H1 (cell line): ENCODE measurements at regions not wholly inside any gene's neighbourhood (a gene's known extent, or its start where the extent isn't known, plus 50 kb on each side); places are given as distances from the start of the nearest gene placed in this dataset.

Experiments used
- ASH2L ChIP-seq: fragments of 200-600, 300-600 bp; sonication (generic); IDR thresholded peaks from one replicate; pipeline ENCODE4 v1.7.1; 2017; ENCODE audit warnings: low read length
- BRCA1 ChIP-seq: IDR thresholded peaks from 2 replicates; pipeline ENCODE4 v1.6.1; 2012; ENCODE audit warnings: low read depth, low read length, improper control_type of control experiment
- CHD2 ChIP-seq: IDR thresholded peaks from 2 replicates; pipeline ENCODE4 v1.6.1; 2012; ENCODE audit warnings: low read length, improper control_type of control experiment
- EP300 ChIP-seq, 2 experiments: IDR thresholded peaks; 1 replicate in 1 of 2; 2 replicates in 1 of 2; pipeline ENCODE4 v1.6.1; 2011 to 2012; ENCODE audit warnings: low read depth in 2 of 2, low read length in 2 of 2, mild to moderate bottlenecking in 2 of 2, borderline replicate concordance in 1 of 2, inconsistent platforms in 1 of 2, moderate library complexity in 1 of 2
- KDM1A ChIP-seq: fragments of 200-600, 300-600 bp; sonication (generic); IDR thresholded peaks from 2 replicates; pipeline ENCODE4 v1.7.1; 2016; ENCODE audit warnings: mild to moderate bottlenecking, low read length, borderline replicate concordance
- NANOG ChIP-seq: IDR thresholded peaks from 2 replicates; pipeline ENCODE4 v1.6.1; 2011; ENCODE audit warnings: low read length, low read depth, mild to moderate bottlenecking, inconsistent platforms; ENCODE audit not compliant: insufficient read depth, poor library complexity, severe bottlenecking
- RBBP5 ChIP-seq: IDR thresholded peaks from 2 replicates; pipeline ENCODE4 v1.7.1; 2012; ENCODE audit warnings: low read depth, mild to moderate bottlenecking, inconsistent platforms, low read length, moderate library complexity, borderline replicate concordance
- SRF ChIP-seq: IDR thresholded peaks from 2 replicates; pipeline ENCODE4 v1.6.1; 2011; ENCODE audit warnings: mild to moderate bottlenecking, low read depth, low read length, moderate library complexity
- TF ChIP-seq, protein P1 (sequence below): fragments of 300-600 bp; sonication (generic); IDR thresholded peaks from 2 replicates; pipeline ENCODE4 v1.7.1; 2012; ENCODE audit warnings: low read length, moderate library complexity, mild to moderate bottlenecking, inconsistent platforms; ENCODE audit not compliant: insufficient replicate concordance
- TF ChIP-seq, protein P2 (sequence below): IDR thresholded peaks from 2 replicates; pipeline ENCODE4 v1.6.1; 2011; ENCODE audit warnings: low read depth, mild to moderate bottlenecking, low read length; ENCODE audit not compliant: insufficient read depth

DNA sequence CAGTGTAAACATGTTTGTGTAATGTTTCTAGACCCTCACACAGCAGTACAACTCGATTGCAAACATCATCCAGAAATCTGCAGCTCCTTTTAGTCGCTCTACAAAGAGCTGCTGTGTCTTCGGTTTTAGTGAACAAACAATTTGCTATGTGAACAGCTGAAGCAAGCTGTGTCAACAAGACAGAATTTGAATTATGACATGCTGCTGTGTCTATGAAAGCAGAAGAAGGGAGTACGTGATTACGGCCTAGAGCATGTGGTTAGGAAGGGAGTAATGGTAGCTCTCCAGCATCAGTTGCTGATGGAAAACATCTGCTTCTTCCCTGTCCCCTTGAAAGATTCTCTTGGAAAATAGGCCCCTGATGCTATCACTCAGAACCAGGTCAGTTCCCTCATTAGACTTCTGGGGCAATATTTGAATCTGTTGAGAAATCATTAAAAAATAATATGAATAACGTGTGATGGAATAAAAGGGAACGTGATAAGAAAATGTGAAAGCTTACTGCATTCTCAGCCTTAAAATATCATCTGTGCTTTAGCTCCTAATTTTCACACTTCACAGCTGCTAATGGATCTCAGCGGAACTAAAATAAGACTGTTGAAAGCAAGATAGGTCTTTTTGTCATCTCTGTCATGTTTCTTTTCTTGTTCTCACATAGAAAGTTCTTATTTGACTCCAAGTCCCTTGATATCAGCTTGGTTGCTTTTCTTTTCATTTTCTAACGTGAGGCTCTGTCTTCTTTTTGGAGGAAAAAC, 891.5 kb downstream of the ROBO2 start (continued):
- TF ChIP-seq, protein P1, sequence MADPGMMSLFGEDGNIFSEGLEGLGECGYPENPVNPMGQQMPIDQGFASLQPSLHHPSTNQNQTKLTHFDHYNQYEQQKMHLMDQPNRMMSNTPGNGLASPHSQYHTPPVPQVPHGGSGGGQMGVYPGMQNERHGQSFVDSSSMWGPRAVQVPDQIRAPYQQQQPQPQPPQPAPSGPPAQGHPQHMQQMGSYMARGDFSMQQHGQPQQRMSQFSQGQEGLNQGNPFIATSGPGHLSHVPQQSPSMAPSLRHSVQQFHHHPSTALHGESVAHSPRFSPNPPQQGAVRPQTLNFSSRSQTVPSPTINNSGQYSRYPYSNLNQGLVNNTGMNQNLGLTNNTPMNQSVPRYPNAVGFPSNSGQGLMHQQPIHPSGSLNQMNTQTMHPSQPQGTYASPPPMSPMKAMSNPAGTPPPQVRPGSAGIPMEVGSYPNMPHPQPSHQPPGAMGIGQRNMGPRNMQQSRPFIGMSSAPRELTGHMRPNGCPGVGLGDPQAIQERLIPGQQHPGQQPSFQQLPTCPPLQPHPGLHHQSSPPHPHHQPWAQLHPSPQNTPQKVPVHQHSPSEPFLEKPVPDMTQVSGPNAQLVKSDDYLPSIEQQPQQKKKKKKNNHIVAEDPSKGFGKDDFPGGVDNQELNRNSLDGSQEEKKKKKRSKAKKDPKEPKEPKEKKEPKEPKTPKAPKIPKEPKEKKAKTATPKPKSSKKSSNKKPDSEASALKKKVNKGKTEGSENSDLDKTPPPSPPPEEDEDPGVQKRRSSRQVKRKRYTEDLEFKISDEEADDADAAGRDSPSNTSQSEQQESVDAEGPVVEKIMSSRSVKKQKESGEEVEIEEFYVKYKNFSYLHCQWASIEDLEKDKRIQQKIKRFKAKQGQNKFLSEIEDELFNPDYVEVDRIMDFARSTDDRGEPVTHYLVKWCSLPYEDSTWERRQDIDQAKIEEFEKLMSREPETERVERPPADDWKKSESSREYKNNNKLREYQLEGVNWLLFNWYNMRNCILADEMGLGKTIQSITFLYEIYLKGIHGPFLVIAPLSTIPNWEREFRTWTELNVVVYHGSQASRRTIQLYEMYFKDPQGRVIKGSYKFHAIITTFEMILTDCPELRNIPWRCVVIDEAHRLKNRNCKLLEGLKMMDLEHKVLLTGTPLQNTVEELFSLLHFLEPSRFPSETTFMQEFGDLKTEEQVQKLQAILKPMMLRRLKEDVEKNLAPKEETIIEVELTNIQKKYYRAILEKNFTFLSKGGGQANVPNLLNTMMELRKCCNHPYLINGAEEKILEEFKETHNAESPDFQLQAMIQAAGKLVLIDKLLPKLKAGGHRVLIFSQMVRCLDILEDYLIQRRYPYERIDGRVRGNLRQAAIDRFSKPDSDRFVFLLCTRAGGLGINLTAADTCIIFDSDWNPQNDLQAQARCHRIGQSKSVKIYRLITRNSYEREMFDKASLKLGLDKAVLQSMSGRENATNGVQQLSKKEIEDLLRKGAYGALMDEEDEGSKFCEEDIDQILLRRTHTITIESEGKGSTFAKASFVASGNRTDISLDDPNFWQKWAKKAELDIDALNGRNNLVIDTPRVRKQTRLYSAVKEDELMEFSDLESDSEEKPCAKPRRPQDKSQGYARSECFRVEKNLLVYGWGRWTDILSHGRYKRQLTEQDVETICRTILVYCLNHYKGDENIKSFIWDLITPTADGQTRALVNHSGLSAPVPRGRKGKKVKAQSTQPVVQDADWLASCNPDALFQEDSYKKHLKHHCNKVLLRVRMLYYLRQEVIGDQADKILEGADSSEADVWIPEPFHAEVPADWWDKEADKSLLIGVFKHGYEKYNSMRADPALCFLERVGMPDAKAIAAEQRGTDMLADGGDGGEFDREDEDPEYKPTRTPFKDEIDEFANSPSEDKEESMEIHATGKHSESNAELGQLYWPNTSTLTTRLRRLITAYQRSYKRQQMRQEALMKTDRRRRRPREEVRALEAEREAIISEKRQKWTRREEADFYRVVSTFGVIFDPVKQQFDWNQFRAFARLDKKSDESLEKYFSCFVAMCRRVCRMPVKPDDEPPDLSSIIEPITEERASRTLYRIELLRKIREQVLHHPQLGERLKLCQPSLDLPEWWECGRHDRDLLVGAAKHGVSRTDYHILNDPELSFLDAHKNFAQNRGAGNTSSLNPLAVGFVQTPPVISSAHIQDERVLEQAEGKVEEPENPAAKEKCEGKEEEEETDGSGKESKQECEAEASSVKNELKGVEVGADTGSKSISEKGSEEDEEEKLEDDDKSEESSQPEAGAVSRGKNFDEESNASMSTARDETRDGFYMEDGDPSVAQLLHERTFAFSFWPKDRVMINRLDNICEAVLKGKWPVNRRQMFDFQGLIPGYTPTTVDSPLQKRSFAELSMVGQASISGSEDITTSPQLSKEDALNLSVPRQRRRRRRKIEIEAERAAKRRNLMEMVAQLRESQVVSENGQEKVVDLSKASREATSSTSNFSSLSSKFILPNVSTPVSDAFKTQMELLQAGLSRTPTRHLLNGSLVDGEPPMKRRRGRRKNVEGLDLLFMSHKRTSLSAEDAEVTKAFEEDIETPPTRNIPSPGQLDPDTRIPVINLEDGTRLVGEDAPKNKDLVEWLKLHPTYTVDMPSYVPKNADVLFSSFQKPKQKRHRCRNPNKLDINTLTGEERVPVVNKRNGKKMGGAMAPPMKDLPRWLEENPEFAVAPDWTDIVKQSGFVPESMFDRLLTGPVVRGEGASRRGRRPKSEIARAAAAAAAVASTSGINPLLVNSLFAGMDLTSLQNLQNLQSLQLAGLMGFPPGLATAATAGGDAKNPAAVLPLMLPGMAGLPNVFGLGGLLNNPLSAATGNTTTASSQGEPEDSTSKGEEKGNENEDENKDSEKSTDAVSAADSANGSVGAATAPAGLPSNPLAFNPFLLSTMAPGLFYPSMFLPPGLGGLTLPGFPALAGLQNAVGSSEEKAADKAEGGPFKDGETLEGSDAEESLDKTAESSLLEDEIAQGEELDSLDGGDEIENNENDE: no peak
- TF ChIP-seq, protein P2, sequence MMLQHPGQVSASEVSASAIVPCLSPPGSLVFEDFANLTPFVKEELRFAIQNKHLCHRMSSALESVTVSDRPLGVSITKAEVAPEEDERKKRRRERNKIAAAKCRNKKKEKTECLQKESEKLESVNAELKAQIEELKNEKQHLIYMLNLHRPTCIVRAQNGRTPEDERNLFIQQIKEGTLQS: no peak
- no peak for TF ChIP-seq RBBP5
- TF ChIP-seq EP300 (IDR thresholded peaks at IDR 0.05; ENCODE audit: borderline replicate concordance in 1 of 2, low read depth in 2 of 2, low read length in 2 of 2): no peak
- no peak for TF ChIP-seq BRCA1
- TF ChIP-seq CHD2: no peak
- no peak for TF ChIP-seq KDM1A
- no peak for TF ChIP-seq SRF
- no peak for TF ChIP-seq NANOG
- TF ChIP-seq ASH2L: no peak
- TF ChIP-seq, all 59 proteins: peak for 0
